ENCODE measurements at regions not wholly inside any gene's neighbourhood (a gene's known extent, or its start where the extent isn't known, plus 50 kb on each side); places are given as distances from the start of the nearest gene placed in this dataset.

DNA sequence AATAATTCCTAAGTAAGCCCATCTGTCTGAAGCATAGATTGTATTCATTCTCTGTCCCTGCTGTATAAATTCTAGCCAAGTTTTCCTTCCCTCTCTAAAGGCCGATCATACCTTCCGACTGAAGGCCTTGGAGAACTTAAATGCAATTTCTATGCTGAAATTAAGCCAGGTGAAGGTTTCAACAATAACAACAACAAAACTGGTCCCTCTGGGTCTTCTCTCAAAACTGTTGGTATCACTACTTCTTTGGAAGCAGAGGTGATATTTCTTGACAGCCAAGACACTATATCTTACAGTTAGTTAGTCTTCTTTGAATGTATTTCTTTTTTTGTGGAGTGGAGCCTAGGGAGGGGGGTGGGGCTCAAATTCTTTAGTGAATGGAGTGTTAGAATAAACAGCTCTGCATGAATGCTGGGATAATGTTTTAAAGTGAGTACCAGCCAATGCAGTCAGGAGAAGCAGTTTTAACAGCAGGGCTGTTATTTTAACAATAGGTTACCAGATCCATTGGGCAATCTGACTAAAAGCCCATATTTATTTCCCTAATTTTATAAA is 508.9 kb downstream of the EBF1 start:
- TF ChIP-seq, protein P1, sequence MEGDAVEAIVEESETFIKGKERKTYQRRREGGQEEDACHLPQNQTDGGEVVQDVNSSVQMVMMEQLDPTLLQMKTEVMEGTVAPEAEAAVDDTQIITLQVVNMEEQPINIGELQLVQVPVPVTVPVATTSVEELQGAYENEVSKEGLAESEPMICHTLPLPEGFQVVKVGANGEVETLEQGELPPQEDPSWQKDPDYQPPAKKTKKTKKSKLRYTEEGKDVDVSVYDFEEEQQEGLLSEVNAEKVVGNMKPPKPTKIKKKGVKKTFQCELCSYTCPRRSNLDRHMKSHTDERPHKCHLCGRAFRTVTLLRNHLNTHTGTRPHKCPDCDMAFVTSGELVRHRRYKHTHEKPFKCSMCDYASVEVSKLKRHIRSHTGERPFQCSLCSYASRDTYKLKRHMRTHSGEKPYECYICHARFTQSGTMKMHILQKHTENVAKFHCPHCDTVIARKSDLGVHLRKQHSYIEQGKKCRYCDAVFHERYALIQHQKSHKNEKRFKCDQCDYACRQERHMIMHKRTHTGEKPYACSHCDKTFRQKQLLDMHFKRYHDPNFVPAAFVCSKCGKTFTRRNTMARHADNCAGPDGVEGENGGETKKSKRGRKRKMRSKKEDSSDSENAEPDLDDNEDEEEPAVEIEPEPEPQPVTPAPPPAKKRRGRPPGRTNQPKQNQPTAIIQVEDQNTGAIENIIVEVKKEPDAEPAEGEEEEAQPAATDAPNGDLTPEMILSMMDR (conservative IDR thresholded peaks at IDR 0.05 in 1 of 2, IDR thresholded peaks at IDR 0.05 in 1 of 2; ENCODE audit: low read depth in 1 of 2, low read length in 2 of 2): no peak
- no peak for TF ChIP-seq EZH2 (IDR thresholded peaks at IDR 0.05; ENCODE audit: low read length, missing control alignments)
